NOMO-1 (cell line): ENCODE measurements at regions not wholly inside any gene's neighbourhood (a gene's known extent, or its start where the extent isn't known, plus 50 kb on each side); places are given as distances from the start of the nearest gene placed in this dataset.

Source experiments
- DNase-seq, 2 experiments: peaks; one replicate each; lab custom pipeline; 2025; ENCODE audit not compliant: unreplicated experiment in 2 of 2; lab: John Stamatoyannopoulos, UW

GRCh38 chr14:54172562-54172961, 215.9 kb upstream of the BMP4 start:
- DNase-seq, result no peak

DNA sequence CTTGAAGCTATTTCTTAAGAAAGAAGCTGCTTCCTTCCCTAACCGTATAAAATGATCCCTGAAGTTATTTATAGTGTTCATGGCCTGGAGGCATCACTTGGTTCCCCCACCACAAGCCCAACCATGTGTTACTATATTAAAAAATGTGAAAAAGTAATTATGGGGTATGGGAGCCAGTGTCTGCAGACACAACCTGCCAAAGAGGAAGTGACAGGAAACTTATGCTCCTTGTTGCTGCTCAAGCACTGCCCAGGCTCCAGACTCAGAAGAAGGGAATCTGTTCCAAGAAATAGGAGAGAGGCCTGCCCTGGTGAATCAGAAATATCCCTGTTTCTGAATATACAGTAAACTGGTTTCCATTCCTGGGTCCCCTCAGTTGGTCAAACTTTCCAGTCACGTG, 217.2 kb upstream of the BMP4 start:
- DNase-seq, result peak; percentile 51 to 76

DNA sequence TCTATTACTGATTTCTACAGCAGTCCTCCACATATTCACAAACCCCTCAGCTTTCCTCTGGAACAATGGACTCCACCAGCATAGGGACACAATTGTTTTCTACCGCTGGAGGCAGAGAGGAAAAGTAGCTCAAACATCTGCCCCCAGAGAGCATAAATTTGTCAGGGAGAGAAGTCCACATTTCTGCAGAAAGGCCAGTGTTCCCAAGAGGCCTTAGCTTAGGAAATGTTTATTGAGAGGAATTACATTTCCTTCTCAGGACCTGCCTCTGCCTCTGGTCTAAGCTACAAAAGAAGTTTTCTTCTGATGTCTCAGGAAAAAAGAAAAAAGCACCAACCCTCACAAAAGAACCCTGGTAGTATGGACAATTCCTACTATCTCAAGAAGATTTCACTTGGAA, 217.8 kb upstream of the BMP4 start:
- DNase-seq, result no peak

- DNase-seq, result peak; percentile 17 to 73
Measured at GRCh38 chr14:54175298-54175942, 218.8 kb upstream of the BMP4 start.

DNA sequence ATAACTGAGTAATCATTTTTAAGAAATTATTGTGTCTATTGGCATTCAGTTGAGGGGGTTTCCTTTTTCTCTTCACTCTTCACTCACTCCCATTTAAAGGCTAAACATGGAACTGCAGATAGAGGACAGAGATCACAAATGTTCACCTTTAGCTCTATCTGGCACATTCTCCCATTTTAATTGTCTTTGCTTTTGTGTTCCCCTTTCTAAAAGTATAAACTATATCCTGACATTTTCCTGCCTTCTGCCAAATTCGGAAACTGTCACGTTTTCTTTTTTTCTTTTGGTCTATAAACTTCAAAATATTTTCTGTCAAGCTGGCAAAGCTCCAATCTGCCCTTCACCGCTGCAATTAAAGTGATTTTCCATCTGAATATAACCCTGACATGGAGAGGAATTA, 219.8 kb upstream of the CDKN3 start:
- DNase-seq, result no peak

DNA sequence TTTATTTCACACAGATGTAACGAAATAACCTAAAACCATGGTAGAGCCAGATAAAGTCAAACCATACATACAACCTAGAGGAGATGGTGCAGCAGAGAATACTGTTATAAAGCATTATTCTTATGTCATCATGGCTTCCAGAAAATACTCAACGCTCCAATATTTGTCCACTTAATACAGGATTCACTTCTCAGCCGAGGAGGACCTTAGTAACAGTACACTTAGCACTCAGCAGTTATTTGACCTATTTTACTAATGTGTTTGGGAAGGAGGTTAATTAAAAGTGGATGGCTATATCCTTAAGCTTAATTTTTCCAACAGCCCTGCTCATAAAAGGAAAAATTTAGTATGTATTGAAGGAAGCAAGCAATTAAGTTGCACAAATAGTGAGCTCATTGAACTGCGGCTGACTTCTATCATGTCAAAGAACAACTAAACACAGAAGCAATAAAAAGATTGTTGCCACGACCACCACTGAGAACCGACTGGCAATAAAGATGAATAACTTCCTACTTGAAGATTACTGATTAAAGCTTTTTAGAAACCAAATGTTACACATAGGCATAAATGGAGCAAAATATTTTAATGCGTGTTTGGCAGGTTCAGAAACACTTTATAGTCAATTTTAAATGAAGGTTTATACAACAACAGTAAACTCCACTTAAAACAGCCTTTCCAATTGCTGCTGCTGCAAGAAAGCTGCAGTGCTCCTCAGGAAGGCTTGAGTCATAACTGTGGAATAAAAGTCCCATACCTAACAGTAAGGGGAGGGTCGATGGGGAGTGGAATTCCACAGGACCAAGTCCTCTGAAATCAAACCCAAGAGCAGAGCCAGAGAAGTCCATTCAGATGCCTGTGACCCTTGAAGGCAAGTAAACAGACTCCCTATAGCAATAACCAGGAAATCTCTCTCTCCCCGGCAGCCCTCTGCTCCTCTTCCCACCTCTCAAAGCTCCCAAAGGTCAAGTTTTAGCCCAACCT, 218.9 kb upstream of the CDKN3 start:
- DNase-seq, result no peak

- DNase-seq, result no peak
Measured at GRCh38 chr14:54182419-54183045, 214.3 kb upstream of the CDKN3 start.

DNA sequence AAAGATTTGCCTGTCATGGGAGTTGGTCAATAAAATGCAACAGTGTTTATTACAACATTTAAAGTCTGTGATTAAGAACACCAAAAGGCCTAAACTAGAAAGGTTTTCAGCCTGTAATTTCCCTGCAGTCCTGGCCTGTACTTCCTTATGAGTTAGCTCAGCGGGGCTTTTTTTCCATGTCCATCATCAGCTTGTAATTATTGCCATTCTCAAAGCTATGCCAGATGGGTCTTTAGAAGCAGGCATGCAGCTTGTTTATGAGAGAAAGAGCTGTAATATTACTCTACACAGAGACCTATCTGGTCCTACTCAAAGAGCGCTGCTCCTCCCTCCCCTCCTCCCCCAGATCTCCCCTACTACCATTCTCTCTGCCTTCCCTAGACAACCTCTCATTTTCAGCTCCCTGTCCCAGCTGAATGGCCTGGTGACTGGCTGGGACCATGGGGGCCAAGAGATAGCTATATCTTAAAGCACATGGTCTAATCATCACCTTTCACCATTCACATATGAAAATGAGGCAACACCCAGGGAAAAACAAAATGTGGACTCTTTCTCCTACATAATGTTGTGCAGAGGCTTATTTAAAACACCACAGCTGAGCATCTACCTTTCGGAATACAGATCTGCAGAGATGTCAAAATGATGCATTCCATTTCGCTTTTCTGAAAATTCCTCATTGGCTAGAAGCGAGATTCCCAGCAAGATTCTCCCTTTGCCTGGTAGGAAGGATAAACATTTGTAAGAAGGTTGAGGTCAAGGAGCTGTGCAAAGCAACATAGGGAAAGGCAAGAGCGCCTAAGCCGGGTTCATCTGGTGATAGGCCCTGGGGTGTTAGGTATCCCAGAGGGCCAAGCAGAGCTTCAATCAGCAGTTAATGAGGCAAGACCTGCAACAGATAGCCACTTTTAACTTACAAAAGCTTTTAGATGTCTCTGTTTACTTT, 209.7 kb upstream of the CDKN3 start:
- no peak for DNase-seq

DNA sequence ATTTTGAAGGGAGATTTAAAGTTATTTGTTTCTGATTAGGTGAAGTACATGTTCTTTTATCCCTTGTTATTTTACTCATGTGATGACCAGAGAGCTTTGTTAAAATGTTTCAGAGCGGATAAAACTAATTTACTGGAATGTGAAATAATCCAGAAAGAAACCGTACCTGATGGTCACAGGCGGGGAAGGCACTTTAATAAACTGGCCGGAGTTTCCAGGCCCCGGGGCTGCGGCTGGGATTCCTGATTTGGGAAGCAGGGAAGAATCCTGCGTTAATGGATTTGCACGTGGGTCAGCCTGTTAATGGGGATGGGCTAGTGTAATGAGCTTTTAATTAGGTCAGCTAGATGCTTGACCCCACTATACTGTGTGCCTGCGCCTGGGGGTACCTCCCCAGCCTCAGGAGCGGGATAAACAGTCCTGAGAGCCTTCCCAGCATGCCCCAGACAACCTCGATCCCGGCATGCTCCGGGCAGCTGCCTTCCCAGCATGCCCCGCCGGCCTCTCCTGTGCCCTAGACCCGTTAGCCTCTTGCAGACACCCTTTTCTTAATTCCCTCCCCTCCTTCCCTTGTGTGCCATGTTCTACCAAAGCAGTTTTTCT, 208.6 kb upstream of the CDKN3 start:
- no peak for DNase-seq

- DNase-seq, result no peak
Measured at GRCh38 chr14:54189333-54189732, 207.5 kb upstream of the CDKN3 start.

GRCh38 chr14:54189748-54190354, 207.0 kb upstream of the CDKN3 start:
- no peak for DNase-seq

DNA sequence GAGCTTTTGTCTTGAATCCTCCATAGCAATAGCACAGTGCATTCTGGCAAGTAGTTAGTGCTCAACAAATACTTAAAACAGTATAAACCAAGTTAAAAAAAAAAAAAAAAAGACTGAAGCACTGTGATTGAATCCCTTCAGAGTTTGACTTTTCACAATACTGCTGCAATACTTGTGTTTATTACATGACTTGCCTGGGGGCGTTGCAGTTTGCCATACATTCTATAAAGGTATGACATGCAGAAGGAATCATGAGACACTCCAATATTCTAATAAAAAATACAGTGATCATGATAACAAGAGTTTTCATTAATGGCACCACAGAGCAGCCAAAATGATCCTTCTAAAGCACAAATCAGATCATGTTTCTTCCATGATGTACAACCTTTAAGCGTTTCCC, 205.0 kb upstream of the CDKN3 start:
- DNase-seq, result no peak

- no peak for DNase-seq
Measured at GRCh38 chr14:54192610-54193009, 204.2 kb upstream of the CDKN3 start.

DNA sequence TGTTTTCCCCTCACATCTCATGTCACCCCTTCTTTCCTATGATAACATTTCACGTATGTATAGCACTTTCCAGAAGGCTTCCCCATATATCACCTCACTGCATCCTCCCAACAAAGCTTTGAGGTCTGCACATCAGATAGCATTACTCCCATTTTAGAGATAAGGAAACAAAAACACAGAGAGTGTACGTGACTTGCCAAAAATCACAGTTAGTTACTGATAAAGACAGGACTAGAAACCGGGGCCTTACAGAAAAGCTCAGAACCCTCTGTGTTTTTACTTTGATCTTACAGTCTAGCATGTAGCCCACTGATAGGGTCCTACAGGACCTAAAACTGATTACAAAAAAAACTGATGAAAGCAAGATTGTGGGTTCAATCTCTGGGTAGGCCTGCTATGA, 202.9 kb upstream of the CDKN3 start:
- DNase-seq, result no peak

DNA sequence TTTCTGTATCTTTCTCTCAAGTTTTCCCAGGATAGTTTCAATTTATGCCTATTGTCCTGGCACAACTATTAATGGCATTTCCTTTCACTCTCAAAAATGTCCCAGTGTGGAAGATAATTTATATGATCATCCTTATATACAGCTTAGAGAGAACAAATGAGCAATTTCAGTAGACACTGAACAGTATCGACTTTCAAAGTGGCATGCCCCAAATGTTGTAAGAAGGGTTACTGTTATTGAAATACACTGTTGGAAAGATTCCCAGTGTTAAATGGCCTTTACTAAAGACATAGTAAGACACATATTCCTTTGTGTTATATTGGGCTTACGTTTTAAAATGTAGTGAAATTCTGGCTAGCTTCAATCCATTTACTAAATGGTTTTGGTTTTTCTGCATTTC, 202.3 kb upstream of the CDKN3 start:
- no peak for DNase-seq

DNA sequence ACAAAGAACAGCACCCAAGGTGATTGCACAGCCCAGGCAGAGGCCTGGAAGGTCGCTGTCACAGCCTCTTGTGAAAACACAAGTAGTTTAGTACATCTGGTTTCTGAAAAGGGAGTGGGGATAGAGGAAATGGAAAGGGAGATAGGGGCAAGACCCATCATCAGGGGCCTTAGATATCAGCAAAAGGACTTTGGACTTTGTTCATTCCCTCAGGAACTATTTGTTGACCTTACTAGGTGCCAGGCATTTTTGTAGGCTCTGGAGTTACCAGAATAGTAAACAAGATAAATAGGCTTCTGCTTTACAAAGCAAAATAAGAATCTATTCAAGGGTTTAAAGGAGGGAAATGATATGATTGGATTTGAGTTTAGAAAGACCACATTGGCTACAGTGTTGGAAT, 199.4 kb upstream of the CDKN3 start:
- DNase-seq, result no peak

DNA sequence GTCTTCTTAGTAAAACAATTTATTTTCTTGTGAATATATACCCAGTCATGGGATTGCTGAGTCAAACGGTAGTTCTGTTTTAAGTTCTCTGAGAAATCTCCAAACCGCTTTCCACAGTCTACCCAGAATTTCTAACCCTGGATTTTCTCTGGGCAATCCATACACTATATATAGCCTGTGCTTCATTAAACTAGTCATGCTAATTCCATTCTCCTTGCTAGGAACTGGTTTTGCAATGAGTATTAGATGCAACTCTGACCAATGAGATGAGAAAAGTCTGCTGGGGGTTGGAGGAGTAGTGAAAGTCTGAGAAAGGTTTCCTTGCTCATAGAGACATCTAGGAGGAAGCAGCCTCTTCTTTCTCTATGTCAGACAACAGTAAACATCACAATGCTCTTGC, 196.1 kb upstream of the CDKN3 start:
- DNase-seq, result no peak

- DNase-seq, result no peak
Measured at GRCh38 chr14:54202288-54202687, 194.5 kb upstream of the CDKN3 start.

DNA sequence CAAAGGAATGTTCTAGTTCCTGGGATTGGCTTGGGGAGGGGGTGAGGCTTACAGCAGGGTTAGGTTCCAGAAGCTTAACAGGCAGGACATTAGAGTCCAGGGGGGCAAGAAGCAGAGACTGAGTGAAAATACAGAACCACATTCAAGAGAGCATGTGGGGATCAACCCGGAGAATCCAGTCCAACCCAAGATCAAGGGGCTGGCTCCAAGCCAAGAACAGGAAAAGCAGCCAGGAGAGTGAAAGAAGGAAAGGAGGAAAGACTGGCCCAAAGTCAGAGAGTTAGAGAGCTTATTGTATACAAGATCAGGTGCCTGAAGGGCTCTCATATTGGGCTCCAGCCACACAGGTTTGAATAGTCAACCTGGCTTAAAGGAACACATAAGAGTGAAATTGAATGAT, 190.3 kb upstream of the CDKN3 start:
- no peak for DNase-seq

DNA sequence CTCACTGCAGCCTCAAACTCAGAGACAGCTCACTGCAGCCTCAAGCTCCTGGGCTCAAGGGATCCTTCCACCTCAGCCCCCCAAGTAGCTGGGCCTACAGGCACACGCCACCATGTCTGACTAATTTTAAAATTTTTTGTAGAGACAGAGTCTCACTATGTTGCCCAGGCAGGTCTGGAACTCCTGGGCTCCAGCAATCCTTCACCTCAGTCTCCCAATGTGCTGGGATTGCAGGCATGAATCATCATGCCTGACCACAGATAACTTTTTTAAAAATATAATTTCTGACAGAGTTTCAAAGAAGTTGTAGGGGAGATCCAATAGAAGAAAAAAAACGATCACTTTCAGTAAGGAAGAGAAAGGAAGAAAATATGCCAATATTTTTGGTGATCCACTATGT, 189.7 kb upstream of the CDKN3 start:
- DNase-seq, result no peak
